ENCODE measurements at regions not wholly inside any gene's neighbourhood (a gene's known extent, or its start where the extent isn't known, plus 50 kb on each side); places are given as distances from the start of the nearest gene placed in this dataset.

- no peak for TF ChIP-seq CTCF (IDR thresholded peaks at IDR 0.05)
- no peak for TF ChIP-seq EP300 (IDR thresholded peaks at IDR 0.05)
- TF ChIP-seq POLR2A (IDR thresholded peaks at IDR 0.05) = no peak
These were observed 985.8 kb upstream of the NRXN1 start for GRCh38 chr2:52017646-52018235.
